ENCODE measurements at regions not wholly inside any gene's neighbourhood (a gene's known extent, or its start where the extent isn't known, plus 50 kb on each side); places are given as distances from the start of the nearest gene placed in this dataset.

- Histone ChIP-seq H3K9me3 (ENCODE audit: control insufficient read depth, insufficient read depth, low read depth, low read length) (no peaks in the 10 kb centered on the region), H3K4me3 (replicated peaks in 1 of 4; ENCODE audit: control extremely low read depth in 1 of 4, insufficient read depth in 1 of 4, low read depth in 3 of 4, low read length in 4 of 4) (no peak overlapping the region), H3K4me1 (ENCODE audit: control insufficient read depth, extremely low read depth, insufficient read depth, low read length) (no peaks in the 10 kb centered on the region), H3K79me2 (ENCODE audit: control insufficient read depth, insufficient read depth, low read length) (no peaks in the 10 kb centered on the region), H4K20me1 (ENCODE audit: control insufficient read depth, extremely low read depth, insufficient read depth, low read length) (no peaks in the 10 kb centered on the region), H3K4me2 (ENCODE audit: extremely low read depth, insufficient read depth, low read length) (no peak overlapping the region), H3K27me3 (ENCODE audit: control insufficient read depth, insufficient read depth, low read length) (no peaks in the 10 kb centered on the region), H3K27ac (ENCODE audit: insufficient read depth, low read length) (no peak overlapping the region), H2AFZ (ENCODE audit: low read length) (no peak overlapping the region), H3K36me3 (ENCODE audit: control insufficient read depth, insufficient read depth, low read length) (no peaks in the 10 kb centered on the region), H3K9ac (ENCODE audit: insufficient read depth, low read length) (no peak overlapping the region)
- TF ChIP-seq EZH2 (IDR thresholded peaks at IDR 0.05; ENCODE audit: low read length, missing control alignments) (no peak), CTCF (conservative IDR thresholded peaks at IDR 0.05 in 1 of 2, IDR thresholded peaks at IDR 0.05 in 1 of 2; ENCODE audit: low read depth in 1 of 2, low read length in 2 of 2) (no peak)
- no peak for DNase-seq (ENCODE audit: low read depth in 2 of 2)
Measured at GRCh38 chr22:34243023-34243422, 322.7 kb upstream of the LARGE1 start.

GRCh38 chr22:34255042-34255441 lies 334.8 kb upstream of the LARGE1 start:
- Histone ChIP-seq H3K79me2 (ENCODE audit: control insufficient read depth, insufficient read depth, low read length) (no peaks in the 10 kb centered on the region), H3K27me3 (ENCODE audit: control insufficient read depth, insufficient read depth, low read length) (no peaks in the 10 kb centered on the region), H2AFZ (ENCODE audit: low read length) (no peak overlapping the region), H3K27ac (ENCODE audit: insufficient read depth, low read length) (no peak overlapping the region), H3K36me3 (ENCODE audit: control insufficient read depth, insufficient read depth, low read length) (no peaks in the 10 kb centered on the region), H3K9ac (ENCODE audit: insufficient read depth, low read length) (no peak overlapping the region), H3K4me3 (replicated peaks in 1 of 4; ENCODE audit: control extremely low read depth in 1 of 4, insufficient read depth in 1 of 4, low read depth in 3 of 4, low read length in 4 of 4) (no peak overlapping the region), H4K20me1 (ENCODE audit: control insufficient read depth, extremely low read depth, insufficient read depth, low read length) (no peaks in the 10 kb centered on the region), H3K4me1 (ENCODE audit: control insufficient read depth, extremely low read depth, insufficient read depth, low read length) (no peaks in the 10 kb centered on the region), H3K4me2 (ENCODE audit: extremely low read depth, insufficient read depth, low read length) (no peak overlapping the region), H3K9me3 (ENCODE audit: control insufficient read depth, insufficient read depth, low read depth, low read length) (no peaks in the 10 kb centered on the region)
- TF ChIP-seq EZH2 (IDR thresholded peaks at IDR 0.05; ENCODE audit: low read length, missing control alignments) (no peak), CTCF (conservative IDR thresholded peaks at IDR 0.05 in 1 of 2, IDR thresholded peaks at IDR 0.05 in 1 of 2; ENCODE audit: low read depth in 1 of 2, low read length in 2 of 2) (no peak)
- no peak for DNase-seq (ENCODE audit: low read depth in 2 of 2)

- Histone ChIP-seq H4K20me1 (ENCODE audit: control insufficient read depth, extremely low read depth, insufficient read depth, low read length) (no peaks in the 10 kb centered on the region), H3K9me3 (ENCODE audit: control insufficient read depth, insufficient read depth, low read depth, low read length) (no peaks in the 10 kb centered on the region), H3K36me3 (ENCODE audit: control insufficient read depth, insufficient read depth, low read length) (no peaks in the 10 kb centered on the region), H3K79me2 (ENCODE audit: control insufficient read depth, insufficient read depth, low read length) (no peaks in the 10 kb centered on the region), H3K27ac (ENCODE audit: insufficient read depth, low read length) (no peak overlapping the region), H3K4me2 (ENCODE audit: extremely low read depth, insufficient read depth, low read length) (no peak overlapping the region), H2AFZ (ENCODE audit: low read length) (no peak overlapping the region), H3K27me3 (ENCODE audit: control insufficient read depth, insufficient read depth, low read length) (no peaks in the 10 kb centered on the region), H3K4me3 (replicated peaks in 1 of 4; ENCODE audit: control extremely low read depth in 1 of 4, insufficient read depth in 1 of 4, low read depth in 3 of 4, low read length in 4 of 4) (no peak overlapping the region), H3K4me1 (ENCODE audit: control insufficient read depth, extremely low read depth, insufficient read depth, low read length) (no peaks in the 10 kb centered on the region), H3K9ac (ENCODE audit: insufficient read depth, low read length) (no peak overlapping the region)
- TF ChIP-seq EZH2 (IDR thresholded peaks at IDR 0.05; ENCODE audit: low read length, missing control alignments), result no peak
- no peak for DNase-seq (ENCODE audit: low read depth in 2 of 2)
Measured at GRCh38 chr22:34278121-34278520, 357.8 kb upstream of the LARGE1 start.
